Parathyroid adenoma (tissue), 2 donors: ENCODE measurements at regions not wholly inside any gene's neighbourhood (a gene's known extent, or its start where the extent isn't known, plus 50 kb on each side); places are given as distances from the start of the nearest gene placed in this dataset.

Source experiments
- H2AFZ ChIP-seq: fragments of 300-600 bp; sonication (generic); one replicate; pipeline ENCODE4 v1.7.0; 2017; ENCODE audit warnings: antibody characterized with exemption, mild to moderate bottlenecking
- H3K27ac ChIP-seq: fragments of 300-600 bp; sonication (generic); one replicate; pipeline ENCODE4 v1.7.0; 2017
- H3K27me3 ChIP-seq: fragments of 300-600 bp; sonication (generic); one replicate; pipeline ENCODE4 v1.7.0; 2017; ENCODE audit warnings: low read length; ENCODE audit not compliant: control insufficient read depth, insufficient read depth
- H3K36me3 ChIP-seq: fragments of 300-600 bp; sonication (generic); one replicate; pipeline ENCODE4 v1.7.0; 2017; ENCODE audit warnings: low read length; ENCODE audit not compliant: control insufficient read depth, insufficient read depth
- H3K4me1 ChIP-seq: fragments of 300-600 bp; sonication (generic); one replicate; pipeline ENCODE4 v1.7.0; 2017; ENCODE audit warnings: control low read depth
- H3K4me2 ChIP-seq: fragments of 300-600 bp; sonication (generic); one replicate; pipeline ENCODE4 v1.7.0; 2017; ENCODE audit warnings: low read length
- H3K4me3 ChIP-seq: fragments of 300-600 bp; sonication (generic); one replicate; pipeline ENCODE4 v1.7.0; 2017; ENCODE audit warnings: low read depth, low read length
- H3K79me2 ChIP-seq: fragments of 300-600 bp; sonication (generic); one replicate; pipeline ENCODE4 v1.7.0; 2017; ENCODE audit warnings: control low read depth
- H3K9ac ChIP-seq: fragments of 300-600 bp; sonication (generic); one replicate; pipeline ENCODE4 v1.7.0; 2017; ENCODE audit warnings: mild to moderate bottlenecking
- H3K9me3 ChIP-seq: fragments of 300-600 bp; sonication (generic); one replicate; pipeline ENCODE4 v1.7.0; 2017; ENCODE audit warnings: low read length; ENCODE audit not compliant: control insufficient read depth
- TF ChIP-seq, protein P1 (sequence below): fragments of 300-600 bp; sonication (generic); IDR thresholded peaks from one replicate; pipeline ENCODE4 v1.7.0; 2017; ENCODE audit warnings: antibody characterized with exemption, mild to moderate bottlenecking
- donor health status: primary hyperparathyroidism.

- no peak overlapping the region for H3K4me3 ChIP-seq
- no peaks in the 10 kb centered on the region for H3K79me2 ChIP-seq
- no peaks in the 10 kb centered on the region for H3K27me3 ChIP-seq
- no peak overlapping the region for H3K9ac ChIP-seq
- no peaks in the 10 kb centered on the region for H3K9me3 ChIP-seq
- H3K36me3 ChIP-seq: no peaks in the 10 kb centered on the region
- no peaks in the 10 kb centered on the region for H3K4me1 ChIP-seq
- H3K4me2 ChIP-seq: no peak overlapping the region
- H2AFZ ChIP-seq: no peak overlapping the region
- no peak overlapping the region for H3K27ac ChIP-seq
- TF ChIP-seq, protein P1, sequence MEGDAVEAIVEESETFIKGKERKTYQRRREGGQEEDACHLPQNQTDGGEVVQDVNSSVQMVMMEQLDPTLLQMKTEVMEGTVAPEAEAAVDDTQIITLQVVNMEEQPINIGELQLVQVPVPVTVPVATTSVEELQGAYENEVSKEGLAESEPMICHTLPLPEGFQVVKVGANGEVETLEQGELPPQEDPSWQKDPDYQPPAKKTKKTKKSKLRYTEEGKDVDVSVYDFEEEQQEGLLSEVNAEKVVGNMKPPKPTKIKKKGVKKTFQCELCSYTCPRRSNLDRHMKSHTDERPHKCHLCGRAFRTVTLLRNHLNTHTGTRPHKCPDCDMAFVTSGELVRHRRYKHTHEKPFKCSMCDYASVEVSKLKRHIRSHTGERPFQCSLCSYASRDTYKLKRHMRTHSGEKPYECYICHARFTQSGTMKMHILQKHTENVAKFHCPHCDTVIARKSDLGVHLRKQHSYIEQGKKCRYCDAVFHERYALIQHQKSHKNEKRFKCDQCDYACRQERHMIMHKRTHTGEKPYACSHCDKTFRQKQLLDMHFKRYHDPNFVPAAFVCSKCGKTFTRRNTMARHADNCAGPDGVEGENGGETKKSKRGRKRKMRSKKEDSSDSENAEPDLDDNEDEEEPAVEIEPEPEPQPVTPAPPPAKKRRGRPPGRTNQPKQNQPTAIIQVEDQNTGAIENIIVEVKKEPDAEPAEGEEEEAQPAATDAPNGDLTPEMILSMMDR: no peak
Observed at GRCh38 chr4:179196511-179196910, 1754.3 kb upstream of the AGA start.

DNA sequence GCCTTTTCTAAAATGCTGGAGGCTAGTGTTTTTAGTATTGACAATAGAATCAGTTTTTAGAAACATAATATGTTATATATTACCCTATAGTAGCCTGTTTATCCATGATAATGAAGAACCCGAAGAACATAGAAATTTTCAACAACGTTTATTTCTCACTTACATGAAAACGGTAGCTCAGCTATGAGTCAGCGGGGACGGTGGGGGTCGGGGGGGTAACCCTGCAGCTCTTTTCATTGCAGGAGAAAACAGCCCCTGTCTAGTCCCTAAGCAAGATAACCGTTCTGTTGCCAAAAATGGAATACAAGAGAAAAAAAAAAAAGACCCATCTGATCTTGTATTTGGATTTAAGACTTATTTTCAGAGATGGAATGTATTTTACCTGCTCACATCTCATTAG is 1758.4 kb upstream of the AGA start:
- Histone ChIP-seq H3K27me3 (no peaks in the 10 kb centered on the region), H3K79me2 (no peaks in the 10 kb centered on the region), H3K36me3 (no peaks in the 10 kb centered on the region), H3K9ac (no peak overlapping the region), H3K4me3 (no peak overlapping the region), H3K9me3 (no peaks in the 10 kb centered on the region), H3K4me2 (no peak overlapping the region), H2AFZ (no peak overlapping the region), H3K27ac (no peak overlapping the region), H3K4me1 (no peaks in the 10 kb centered on the region)
- TF ChIP-seq, protein P1: no peak

- H3K4me3 ChIP-seq: no peak overlapping the region
- TF ChIP-seq, protein P1: no peak
- no peak overlapping the region for H3K27ac ChIP-seq
Observed at GRCh38 chr4:179225594-179225993, 1783.4 kb upstream of the AGA start.

GRCh38 chr4:179248821-179249220 is 1806.6 kb upstream of the AGA start:
- no peak overlapping the region for H3K4me3 ChIP-seq
- no peaks in the 10 kb centered on the region for H3K9me3 ChIP-seq
- H3K36me3 ChIP-seq: no peaks in the 10 kb centered on the region
- no peak overlapping the region for H2AFZ ChIP-seq
- H3K27me3 ChIP-seq: no peaks in the 10 kb centered on the region
- no peaks in the 10 kb centered on the region for H3K4me1 ChIP-seq
- TF ChIP-seq, protein P1: no peak
- H3K27ac ChIP-seq: no peak overlapping the region
- no peaks in the 10 kb centered on the region for H3K79me2 ChIP-seq
- no peak overlapping the region for H3K9ac ChIP-seq
- no peak overlapping the region for H3K4me2 ChIP-seq

More at GRCh38 chr4:179225594-179225993, 1783.4 kb upstream of the AGA start:
- Histone ChIP-seq H3K36me3 (no peaks in the 10 kb centered on the region), H3K9ac (no peak overlapping the region), H3K79me2 (no peaks in the 10 kb centered on the region), H3K4me1 (no peaks in the 10 kb centered on the region), H3K27me3 (no peaks in the 10 kb centered on the region), H2AFZ (no peak overlapping the region), H3K4me2 (no peak overlapping the region), H3K9me3 (no peaks in the 10 kb centered on the region)

DNA sequence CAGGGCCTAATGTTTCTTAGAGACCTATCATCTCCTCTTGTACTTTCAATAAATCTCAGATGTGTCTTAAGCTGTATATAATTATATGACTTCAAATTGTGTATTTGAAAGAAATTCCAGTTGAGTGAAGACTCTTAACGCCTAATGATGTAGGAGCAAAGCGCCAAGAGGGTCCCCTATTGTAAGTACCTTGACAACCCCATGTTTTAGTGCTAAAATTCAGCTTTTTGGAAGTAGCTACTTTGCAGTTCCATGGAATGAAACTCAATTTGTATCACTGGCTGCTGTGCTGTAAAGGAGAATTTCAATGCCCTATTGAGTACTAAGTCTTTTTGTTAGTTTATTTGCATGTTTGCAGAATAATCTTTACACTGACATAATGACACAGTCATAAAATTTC is 1826.6 kb upstream of the AGA start:
- H3K36me3 ChIP-seq: no peaks in the 10 kb centered on the region
- H3K9ac ChIP-seq: no peak overlapping the region
- H3K4me3 ChIP-seq: no peak overlapping the region
- H3K79me2 ChIP-seq: no peaks in the 10 kb centered on the region
- no peaks in the 10 kb centered on the region for H3K4me1 ChIP-seq
- H2AFZ ChIP-seq: no peak overlapping the region
- H3K4me2 ChIP-seq: no peak overlapping the region
- H3K27ac ChIP-seq: no peak overlapping the region
- TF ChIP-seq, protein P1: no peak
- no peaks in the 10 kb centered on the region for H3K9me3 ChIP-seq
- no peaks in the 10 kb centered on the region for H3K27me3 ChIP-seq
